PC-3 (cell line): ENCODE measurements at regions not wholly inside any gene's neighbourhood (a gene's known extent, or its start where the extent isn't known, plus 50 kb on each side); places are given as distances from the start of the nearest gene placed in this dataset.

Experiments used
- ATAC-seq: fragments of 200-7000 bp; cut with Tn5 transposase; 2 replicates; pipeline ENCODE4 v1.9.1; 2020; ENCODE audit warnings: mild to moderate bottlenecking, moderate library complexity
- BruUV-seq: library from RNA; stranded (reverse); fragments of 400-500 nt; replicated peaks from 2 replicates; lab custom pipeline; 2021; lab: Mats Ljungman, UMichigan
- CTCF ChIA-PET: fragments of 300-600 bp; sonication (Branson Sonifier 250); formaldehyde crosslinking; loops from one replicate; lab custom pipeline; 2022; ENCODE audit warnings: antibody characterized with exemption; lab: Charles Lee
- POLR2A ChIA-PET: fragments of 300-600 bp; sonication (Branson Sonifier 250); formaldehyde crosslinking; loops from one replicate; lab custom pipeline; 2022; ENCODE audit warnings: antibody characterized with exemption; ENCODE audit not compliant: unreplicated experiment; lab: Charles Lee
- DNase-seq: peaks from one replicate; pipeline ENCODE4 v3.0.0-alpha.2; 2015
- H2AFZ ChIP-seq: fragments of 300-600 bp; sonication (generic); 2 replicates; pipeline ENCODE4 v1.6.0; 2016; ENCODE audit warnings: antibody characterized with exemption, low read length
- H3F3A ChIP-seq: fragments of 300-600 bp; sonication (generic); one replicate; pipeline ENCODE4 v1.6.0; 2017; ENCODE audit warnings: antibody characterized with exemption, low read length, control low read depth, mild to moderate bottlenecking; ENCODE audit not compliant: unreplicated experiment
- H3K27ac ChIP-seq: fragments of 300-600 bp; sonication (generic); 2 replicates; pipeline ENCODE4 v1.5.1; 2016; ENCODE audit warnings: mild to moderate bottlenecking, low read length
- H3K27me3 ChIP-seq: fragments of 300-600 bp; sonication (generic); 2 replicates; pipeline ENCODE4 v1.6.1; 2016; ENCODE audit warnings: low read length, mixed read lengths
- H3K36me3 ChIP-seq: fragments of 300-600 bp; sonication (generic); 2 replicates; pipeline ENCODE4 v1.6.1; 2016; ENCODE audit warnings: low read depth, mixed run types, low read length, mixed read lengths
- H3K4me1 ChIP-seq: fragments of 300-600 bp; sonication (generic); 2 replicates; pipeline ENCODE4 v1.5.1; 2016; ENCODE audit warnings: low read length; ENCODE audit not compliant: insufficient read depth
- H3K4me2 ChIP-seq: fragments of 300-600 bp; sonication (generic); 2 replicates; pipeline ENCODE4 v1.6.0; 2016; ENCODE audit warnings: low read length
- H3K4me3 ChIP-seq: fragments of 300-600 bp; sonication (generic); 2 replicates; pipeline ENCODE4 v1.5.1; 2016; ENCODE audit warnings: mild to moderate bottlenecking, low read length, mixed read lengths
- H3K79me2 ChIP-seq: fragments of 300-600 bp; sonication (generic); 2 replicates; pipeline ENCODE4 v1.6.1; 2017; ENCODE audit warnings: low read length, mixed read lengths
- H3K9ac ChIP-seq: fragments of 300-600 bp; sonication (generic); 2 replicates; pipeline ENCODE4 v1.6.0; 2016; ENCODE audit warnings: mild to moderate bottlenecking, low read length
- H3K9me2 ChIP-seq: fragments of 300-600 bp; sonication (generic); replicated peaks from 2 replicates; pipeline ENCODE4 v1.6.1; 2016; ENCODE audit warnings: mixed run types, low read length, mixed read lengths
- H3K9me3 ChIP-seq: fragments of 300-600 bp; sonication (generic); 2 replicates; pipeline ENCODE4 v1.6.1; 2016; ENCODE audit warnings: low read length, mixed read lengths
- H4K20me1 ChIP-seq: fragments of 300-600 bp; sonication (generic); 2 replicates; pipeline ENCODE4 v1.6.1; 2016; ENCODE audit warnings: low read length, mixed read lengths
- CTCF ChIP-seq: fragments of 300-600 bp; sonication (generic); conservative IDR thresholded peaks from 2 replicates; pipeline ENCODE4 v1.5.1; 2017; ENCODE audit warnings: antibody characterized with exemption, low read depth, mild to moderate bottlenecking, low read length
- EZH2 ChIP-seq: fragments of 300-600 bp; sonication (generic); IDR thresholded peaks from one replicate; pipeline ENCODE4 v1.6.1; 2017; ENCODE audit warnings: antibody characterized with exemption, mild to moderate bottlenecking, low read length; ENCODE audit not compliant: unreplicated experiment
- EZH2phosphoT487 ChIP-seq: fragments of 300-600 bp; sonication (generic); IDR thresholded peaks from 2 replicates; pipeline ENCODE4 v1.6.1; 2018; ENCODE audit warnings: mild to moderate bottlenecking, antibody characterized with exemption, low read length, borderline replicate concordance
- intact Hi-C: fragments of 100-400 bp; cut with micrococcal nuclease; formaldehyde crosslinking; loops from 2 replicates; pipeline ENCODE4 v1.9.0; 2023

DNA sequence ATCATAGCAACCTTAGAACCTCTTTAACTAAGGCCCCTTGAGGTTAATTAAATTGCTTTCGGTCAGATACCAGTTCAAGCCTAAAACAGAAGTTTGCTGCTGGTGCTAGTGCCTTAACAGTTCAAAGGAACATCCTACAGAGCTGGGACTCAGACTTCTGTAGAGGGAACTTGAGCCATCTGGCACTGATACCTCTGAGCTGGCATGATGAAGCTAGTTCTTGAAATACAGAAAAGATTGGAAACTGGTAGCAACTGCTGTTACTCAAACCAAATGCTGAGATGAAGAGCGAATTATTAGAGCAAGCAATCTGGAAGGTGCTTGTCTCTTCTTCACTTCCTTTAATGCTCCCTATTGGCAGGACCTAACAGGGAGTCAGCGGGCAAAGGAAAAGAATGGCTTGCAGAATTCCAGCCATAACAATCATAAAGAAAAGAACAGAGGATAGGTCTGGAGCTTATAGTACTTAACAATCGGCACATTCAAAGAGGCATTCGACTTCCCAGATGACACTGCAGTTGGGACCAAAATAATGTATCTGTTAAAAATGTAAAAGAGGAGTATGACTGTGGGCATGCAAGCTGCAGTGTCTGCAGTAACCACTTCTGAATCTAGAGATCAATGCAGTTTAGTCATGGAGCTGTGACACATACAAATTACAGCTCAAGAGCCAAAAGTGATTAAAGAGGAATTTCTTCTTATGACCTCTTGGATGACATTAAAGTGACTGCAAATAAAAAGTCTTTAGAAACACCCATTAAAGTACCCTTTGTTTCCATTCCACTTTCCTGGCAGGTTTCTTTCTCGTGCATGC lies 298.9 kb downstream of the PDGFC start:
- Histone ChIP-seq H3K36me3 (no peaks in the 10 kb centered on the region), H3K4me2 (peak overlapping the region; percentile 39; the same call in 1 of the 2 replicates), H3K4me3 (no peak overlapping the region), H3K27ac (no peak overlapping the region), H3F3A (no peaks in the 10 kb centered on the region), H3K9ac (no peak overlapping the region), H3K4me1 (peaks cover 38% of the 10 kb centered on the region), H3K79me2 (no peaks in the 10 kb centered on the region), H2AFZ (no peak overlapping the region), H3K9me2 (no peaks in the 10 kb centered on the region), H3K9me3 (no peaks in the 10 kb centered on the region), H4K20me1 (no peaks in the 10 kb centered on the region), H3K27me3 (no peaks in the 10 kb centered on the region)
- no TSS peak for BruUV-seq
- ATAC-seq (peak; percentile 34; the same call in 1 of the 2 replicates), DNase-seq (peak; percentile 65)
- no peak for TF ChIP-seq EZH2
- TF ChIP-seq EZH2phosphoT487, result no peak
- TF ChIP-seq CTCF, result no peak
- intact Hi-C loops, result loop anchor here (10.0 kb wide), 1 partner anchor 378 kb away; no protein-coding TSS in a partner anchor
- CTCF ChIA-PET, result no interaction called here
- POLR2A ChIA-PET, result interaction anchor here (0.5 kb wide), 1 partner anchor 706 kb away, joined by 3 read pairs; no protein-coding TSS in a partner anchor

DNA sequence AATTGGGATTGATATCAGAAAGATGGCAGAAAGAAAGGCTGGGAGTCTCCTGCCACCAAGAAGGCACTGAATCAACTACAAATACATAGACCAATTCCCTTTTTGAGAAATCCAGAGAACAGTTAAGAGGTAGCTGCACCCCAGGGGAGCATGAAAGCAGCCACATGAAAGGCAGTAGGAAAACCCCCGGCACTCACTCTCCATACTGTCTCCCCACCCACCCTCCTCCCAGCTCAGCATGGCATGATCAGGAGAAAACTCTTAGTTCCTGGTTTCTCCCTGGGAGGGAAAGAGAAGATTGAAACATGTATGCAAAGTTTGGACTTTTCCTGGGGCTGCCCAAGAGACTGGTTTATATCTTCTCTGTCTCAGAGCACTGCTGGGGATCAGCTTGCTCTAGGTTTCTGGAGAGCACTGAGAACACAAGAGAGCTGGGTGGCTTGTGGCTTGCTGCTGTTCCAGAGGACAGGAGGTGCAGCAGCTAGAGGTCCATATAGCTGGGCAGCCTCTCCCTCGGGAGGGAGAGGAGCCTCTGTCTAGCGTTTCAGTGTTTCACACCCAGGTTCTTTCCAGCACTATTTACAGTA lies 305.7 kb downstream of the PDGFC start:
- DNase-seq (no peak), ATAC-seq (no peak)
- Histone ChIP-seq H2AFZ (no peak overlapping the region), H3K79me2 (no peaks in the 10 kb centered on the region), H3K4me3 (no peak overlapping the region), H3K4me2 (no peak overlapping the region), H3K9me3 (no peaks in the 10 kb centered on the region), H4K20me1 (no peaks in the 10 kb centered on the region), H3K9ac (no peak overlapping the region), H3K36me3 (no peaks in the 10 kb centered on the region), H3K9me2 (no peaks in the 10 kb centered on the region), H3K27me3 (no peaks in the 10 kb centered on the region), H3K27ac (no peak overlapping the region), H3K4me1 (no peaks in the 10 kb centered on the region), H3F3A (no peaks in the 10 kb centered on the region)
- no TSS peak for BruUV-seq
- TF ChIP-seq EZH2phosphoT487, result no peak
- intact Hi-C loops, result no loop called here
- ChIA-PET POLR2A (no interaction called here), CTCF (no interaction called here)

DNA sequence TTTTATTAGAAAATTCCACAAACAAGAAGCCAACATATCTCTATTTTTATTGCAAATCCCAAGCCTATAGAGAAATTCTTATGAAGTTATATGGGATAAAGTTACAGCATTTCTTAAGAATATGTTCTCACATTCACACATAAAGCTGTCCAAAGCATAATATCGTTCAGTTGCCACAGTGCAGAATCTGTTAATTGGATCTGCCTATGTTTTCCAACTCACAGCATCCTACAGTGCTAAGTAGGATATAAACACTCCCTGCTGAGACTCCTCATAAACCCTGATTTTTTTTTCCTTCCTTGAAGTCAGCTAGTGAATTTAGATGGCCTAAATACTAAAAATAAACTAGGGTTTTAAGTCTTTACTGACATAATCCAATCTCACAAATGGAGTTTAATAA lies 307.9 kb downstream of the PDGFC start:
- Histone ChIP-seq H3K9me2 (no peaks in the 10 kb centered on the region), H3K4me3 (no peak overlapping the region), H3K4me2 (no peak overlapping the region), H3K4me1 (no peaks in the 10 kb centered on the region), H3F3A (no peaks in the 10 kb centered on the region), H4K20me1 (no peaks in the 10 kb centered on the region), H3K27me3 (no peaks in the 10 kb centered on the region), H3K27ac (no peak overlapping the region), H3K9me3 (no peaks in the 10 kb centered on the region), H3K79me2 (no peaks in the 10 kb centered on the region), H2AFZ (no peak overlapping the region), H3K36me3 (no peaks in the 10 kb centered on the region), H3K9ac (no peak overlapping the region)
- intact Hi-C loops, result no loop called here
- no TSS peak for BruUV-seq
- DNase-seq (no peak), ATAC-seq (no peak)
- no peak for TF ChIP-seq EZH2phosphoT487
- no peak for TF ChIP-seq CTCF
- TF ChIP-seq EZH2, result no peak
- CTCF ChIA-PET, result no interaction called here
- POLR2A ChIA-PET, result no interaction called here
